Activated CD4-positive, alpha-beta T cell treated with anti-CD3 and anti-CD28 coated beads, Interleukin-2, amount 50 U/mL, for 1 hour (primary cell): ENCODE measurements at regions not wholly inside any gene's neighbourhood (a gene's known extent, or its start where the extent isn't known, plus 50 kb on each side); places are given as distances from the start of the nearest gene placed in this dataset.

Experiments used
- DNase-seq: peaks from one replicate; pipeline ENCODE4 v3.0.0-alpha.2; 2020

DNA sequence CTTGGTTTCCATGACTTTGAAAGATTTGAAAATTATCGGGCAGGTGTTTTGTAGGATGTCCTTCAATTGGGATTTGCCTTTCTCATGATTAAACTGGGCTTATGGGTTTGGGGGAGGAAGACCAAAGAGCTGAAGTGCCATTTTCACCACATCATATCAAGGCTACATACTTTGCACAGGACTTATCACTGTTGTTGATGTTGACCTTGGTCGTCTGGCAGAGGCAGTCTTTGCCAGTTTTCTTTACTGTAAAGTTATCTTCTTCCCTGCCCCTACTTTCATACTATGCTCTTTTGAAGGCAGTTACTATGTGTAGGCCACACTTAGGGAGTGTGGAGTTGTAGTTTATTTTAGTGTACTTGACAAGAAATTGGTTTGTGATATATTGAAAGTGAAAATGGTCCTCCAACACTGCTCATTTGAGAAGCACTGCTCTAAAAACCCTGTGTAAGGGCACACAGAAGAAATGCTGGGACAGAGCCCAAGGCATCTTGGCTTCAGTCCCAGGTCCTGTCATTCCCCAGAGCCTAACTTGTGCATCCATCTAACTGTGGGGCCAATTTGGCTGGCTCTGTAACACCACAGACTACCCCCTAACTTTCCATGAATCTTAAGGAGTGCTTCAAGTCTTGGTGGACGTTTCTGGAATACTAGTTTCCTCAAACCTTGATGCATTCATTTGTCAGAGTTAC lies 384.9 kb downstream of the KCNRG start:
- no peak for DNase-seq

DNA sequence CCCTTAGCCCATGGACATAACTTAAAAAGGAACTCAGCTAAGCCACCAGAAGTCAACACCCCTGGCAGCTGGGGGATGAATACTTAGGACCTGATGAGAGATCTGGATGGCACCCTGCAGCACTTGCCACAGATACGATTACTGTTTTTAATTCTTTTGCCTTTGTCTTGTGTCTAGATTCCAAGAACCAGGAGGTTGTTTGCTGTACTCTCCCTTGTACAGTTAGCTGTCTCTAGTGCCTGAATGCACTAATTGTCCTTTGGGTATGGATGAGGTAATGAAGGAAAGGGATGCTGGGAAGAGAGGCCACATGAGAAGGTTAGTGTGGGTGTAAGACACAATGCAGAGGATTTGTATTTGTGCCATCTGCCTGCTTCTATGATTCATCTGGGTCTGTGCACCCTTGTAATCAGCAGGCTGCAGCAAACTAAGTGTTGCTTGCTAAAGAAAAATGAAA lies 385.8 kb downstream of the KCNRG start:
- no peak for DNase-seq

DNA sequence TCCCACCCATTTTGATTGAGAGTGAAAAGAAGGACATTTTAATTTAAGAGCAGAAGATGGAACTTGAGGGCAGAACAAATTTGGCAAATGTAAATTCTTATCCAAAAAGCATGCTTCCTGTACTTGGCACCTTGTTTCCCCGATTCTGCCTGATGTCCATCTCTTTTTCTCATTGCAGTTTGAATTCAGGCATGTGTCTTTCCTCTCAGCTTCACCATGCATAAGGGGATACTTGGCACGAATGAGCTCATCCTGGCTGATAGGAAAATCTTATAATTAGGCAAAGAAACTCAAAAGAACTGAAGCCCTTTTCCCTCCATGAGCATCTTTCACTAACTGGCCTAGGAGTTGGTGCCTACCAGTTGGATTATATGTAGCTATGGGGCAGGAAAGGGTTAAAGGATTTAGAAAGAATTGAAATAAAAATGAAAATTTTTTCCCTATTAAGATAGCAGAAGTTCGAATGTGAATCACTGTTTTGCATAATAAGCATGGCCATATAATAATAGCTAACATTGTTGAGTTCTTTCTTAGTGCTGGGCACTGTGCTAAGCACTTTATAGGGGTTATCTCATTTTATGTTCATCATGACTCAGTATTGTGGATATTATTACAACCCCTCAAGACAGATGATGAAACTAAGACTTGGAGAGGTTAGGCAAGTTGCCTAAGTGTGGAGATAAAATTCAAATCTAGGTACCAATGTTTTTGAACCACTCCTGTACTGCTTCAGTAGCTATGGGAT lies 386.6 kb downstream of the KCNRG start:
- DNase-seq, result no peak

DNA sequence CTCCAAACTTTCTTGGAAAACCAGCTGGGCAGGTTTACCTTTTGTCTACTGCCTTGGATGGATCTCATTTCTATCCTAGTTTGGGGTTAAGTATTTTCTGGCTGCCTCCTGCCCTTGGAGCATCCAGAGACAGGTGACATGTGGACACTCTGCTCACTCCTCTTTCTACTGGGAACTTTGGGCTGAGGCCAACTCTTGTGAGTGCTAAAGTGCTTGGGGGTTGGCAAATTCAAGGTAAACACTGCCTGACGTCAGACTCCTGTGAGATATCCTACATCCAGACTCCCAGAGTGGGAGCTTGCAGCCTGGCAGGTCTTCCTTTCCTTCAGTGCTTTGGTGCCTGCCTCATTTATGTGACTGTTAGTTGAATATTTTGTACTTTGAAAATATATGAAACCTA lies 388.1 kb downstream of the KCNRG start:
- no peak for DNase-seq

DNA sequence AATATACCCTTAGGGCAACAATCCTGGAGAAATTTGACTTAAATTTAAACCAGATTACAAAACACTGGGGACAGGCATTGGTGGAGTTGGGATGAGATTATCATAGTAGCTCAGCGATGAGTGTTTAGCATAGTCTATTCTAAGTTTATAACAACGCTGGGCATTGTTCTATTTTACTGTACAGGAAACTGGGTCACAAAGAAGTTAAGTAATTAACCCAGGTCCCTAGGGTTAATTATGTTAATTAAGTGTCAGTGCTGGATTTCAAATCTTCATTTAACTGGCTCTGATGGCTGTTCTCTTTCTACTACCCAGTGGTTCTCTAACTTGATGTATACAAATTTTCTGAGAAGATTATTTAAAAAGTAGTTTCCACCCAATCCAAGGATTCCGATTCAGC lies 388.9 kb downstream of the KCNRG start:
- DNase-seq, result no peak

DNA sequence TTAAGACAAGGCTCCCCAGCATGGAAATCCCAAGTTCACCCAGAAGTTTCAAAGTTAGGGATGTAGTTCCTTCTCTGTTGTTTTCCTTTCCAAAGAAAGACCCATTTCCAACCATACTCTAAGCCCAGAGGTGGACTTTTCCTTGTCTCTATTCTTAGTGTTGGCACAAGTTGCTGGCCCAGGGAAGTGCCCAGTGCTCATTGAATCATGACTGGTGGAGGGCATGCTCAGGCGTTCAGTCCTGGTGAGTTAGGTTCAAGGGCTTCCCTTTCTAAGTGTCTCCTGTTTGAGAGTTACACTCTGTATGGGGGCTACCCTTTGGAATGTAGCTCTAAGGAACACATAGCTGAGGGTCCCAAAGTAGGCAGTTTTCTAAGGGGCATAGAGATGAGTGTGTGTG lies 389.5 kb downstream of the KCNRG start:
- DNase-seq, result no peak

DNA sequence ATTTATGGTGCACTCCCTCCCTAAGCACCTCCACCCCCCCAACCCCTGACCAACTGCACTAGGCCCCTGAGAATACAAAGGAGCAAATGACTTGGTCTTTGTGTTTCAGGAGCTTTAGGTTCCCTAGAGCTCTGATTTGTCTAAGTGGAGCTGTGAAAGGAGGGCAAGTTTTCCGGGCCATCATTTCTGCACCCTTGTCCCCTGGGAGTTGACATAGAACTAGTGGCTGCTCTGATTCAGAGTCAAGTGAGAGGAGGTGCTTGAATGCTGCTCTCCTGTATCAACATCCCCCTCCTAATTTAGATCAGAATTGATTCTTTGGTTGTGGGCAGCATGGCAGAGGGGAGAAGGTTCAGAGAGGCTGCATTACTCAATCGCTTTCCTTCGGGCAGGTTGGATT lies 391.6 kb downstream of the KCNRG start:
- DNase-seq, result no peak

DNA sequence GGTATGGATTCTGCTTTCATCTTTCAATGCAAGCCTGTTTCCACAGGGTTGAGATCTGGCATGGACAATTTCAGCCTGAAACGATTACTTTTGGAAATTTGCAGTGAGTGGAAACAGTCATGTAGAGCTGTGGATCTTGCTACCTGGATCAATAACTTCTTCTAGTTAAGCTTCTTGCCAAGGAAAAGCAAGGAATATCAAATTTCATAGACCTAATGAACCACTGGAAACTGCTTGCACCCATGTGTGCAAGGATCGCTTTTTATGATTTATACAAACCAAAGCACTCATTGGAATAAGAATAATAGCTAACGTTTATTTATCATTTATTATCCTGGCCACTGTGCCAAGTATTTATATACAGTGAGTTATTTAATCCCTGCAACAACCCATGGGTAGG lies 392.8 kb downstream of the KCNRG start:
- no peak for DNase-seq

DNA sequence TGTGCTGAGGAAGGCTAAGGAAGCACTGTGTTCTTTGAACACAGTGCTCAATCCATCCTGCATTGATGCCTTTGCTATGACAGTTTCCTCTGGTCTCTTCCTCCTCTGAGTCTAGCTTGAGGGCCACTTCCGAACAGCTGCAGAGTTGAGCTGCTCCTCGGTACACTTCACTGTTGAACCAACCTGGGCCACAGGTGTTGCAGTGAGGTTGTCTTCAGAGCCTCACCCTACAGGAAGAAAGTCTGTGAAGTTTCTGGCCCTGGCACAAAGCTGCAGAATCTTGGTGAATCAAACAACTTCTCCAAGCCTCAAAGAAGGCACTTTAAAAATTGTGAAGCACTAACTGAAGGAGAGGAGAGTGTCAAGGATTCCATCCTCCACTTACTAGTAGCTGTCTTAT lies 394.0 kb downstream of the KCNRG start:
- no peak for DNase-seq

DNA sequence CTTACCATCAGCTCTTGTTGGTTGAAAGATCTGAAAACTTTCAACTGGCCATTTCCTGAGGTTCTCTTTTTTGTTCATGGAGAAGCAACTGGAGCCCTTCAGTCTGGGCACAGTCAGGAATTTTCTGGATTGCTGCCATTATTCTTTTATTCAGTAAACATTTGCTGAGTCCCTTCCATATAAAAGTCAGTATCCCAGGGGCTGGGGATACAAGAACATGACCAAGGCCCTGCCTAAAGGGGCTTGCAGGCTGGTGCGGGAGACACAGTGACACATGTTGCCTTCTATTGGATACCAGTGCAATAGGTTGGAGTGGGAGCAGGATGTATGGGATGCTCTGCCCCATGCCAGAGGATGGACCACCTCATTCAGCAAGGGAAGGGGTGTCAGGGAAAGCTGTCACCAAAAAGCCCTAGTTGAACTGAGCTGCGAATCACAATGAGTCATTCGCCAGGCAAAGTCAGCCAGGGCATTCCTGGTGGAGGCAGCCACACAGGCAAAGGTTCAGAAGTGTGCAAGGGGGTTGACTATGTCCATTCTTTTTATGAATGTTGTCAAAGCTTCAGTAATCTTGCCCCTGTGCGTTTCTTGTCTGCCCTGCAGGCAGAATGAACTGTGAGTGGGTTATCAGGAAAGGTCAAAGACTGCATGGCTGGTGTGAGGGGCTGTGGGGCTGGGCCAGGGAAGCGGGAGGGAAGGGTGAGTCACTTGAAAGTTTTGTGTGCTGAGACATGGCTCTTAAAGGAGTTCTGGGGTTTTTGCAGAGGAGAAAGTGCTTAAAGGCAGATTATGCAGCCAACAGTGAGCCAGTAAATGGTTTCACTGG lies 395.9 kb downstream of the KCNRG start:
- no peak for DNase-seq

DNA sequence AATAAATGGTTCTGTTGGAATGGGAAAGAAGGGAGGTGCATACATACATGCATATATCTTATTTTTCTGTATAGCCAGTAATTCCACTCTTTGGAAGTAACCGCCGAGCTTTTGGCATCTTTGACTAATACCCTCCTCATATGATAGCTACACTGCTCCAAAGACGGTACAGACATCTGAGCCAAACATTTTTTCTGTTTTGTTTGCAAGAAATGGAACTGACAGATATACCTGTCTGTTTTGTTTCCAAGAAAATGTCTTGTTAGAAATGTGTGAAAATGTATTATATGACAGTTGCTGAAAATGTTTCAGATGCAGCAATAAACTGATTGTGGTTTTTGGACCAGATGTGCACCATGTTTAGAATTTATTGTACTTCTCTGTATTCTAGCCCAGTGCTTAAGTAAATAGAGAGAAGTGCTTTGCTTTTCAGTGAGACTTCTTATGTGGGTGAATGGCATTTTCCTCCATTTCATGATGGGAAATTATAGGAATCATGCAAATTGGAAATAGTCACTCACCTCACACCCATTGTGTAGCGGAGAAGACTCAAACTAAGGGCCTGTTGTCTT lies 396.9 kb downstream of the KCNRG start:
- no peak for DNase-seq

DNA sequence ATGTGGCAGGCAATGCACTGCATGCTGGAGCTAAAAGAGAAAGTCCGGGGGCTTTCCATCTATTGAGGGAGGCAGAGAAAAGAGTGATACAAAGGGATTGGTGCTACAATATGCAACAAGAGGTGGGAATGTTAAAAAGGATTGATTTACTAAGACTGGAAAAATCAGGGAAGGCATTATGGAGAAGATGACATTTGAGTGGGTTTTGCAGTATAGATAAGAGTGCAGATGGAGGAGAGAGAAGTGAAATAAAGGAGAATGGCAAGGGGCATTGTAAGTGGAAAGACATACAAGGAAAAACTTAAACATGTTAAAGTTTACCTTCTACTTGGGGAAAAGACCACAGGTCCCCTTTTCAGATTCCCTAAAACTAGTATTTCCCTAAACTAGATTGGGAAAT lies 399.4 kb downstream of the KCNRG start:
- DNase-seq, result no peak

DNA sequence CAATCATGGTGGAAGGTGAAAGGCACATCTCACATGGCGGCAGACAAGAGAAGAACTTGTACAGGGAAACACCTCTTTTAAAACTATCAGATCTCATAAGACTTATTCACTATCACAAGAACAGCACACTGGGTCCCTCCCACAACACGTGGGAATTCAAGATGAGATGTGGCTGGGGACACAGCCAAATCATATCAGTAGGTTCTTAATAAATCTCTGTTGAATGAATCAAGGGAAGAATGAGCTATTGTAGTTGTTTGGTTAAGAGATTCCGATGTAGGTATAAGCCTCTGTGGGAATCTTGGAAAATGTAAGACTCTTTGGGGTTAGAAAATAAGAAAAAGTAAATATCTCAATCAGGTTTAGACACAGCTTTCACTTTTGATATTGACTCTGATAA lies 400.2 kb downstream of the KCNRG start:
- no peak for DNase-seq

DNA sequence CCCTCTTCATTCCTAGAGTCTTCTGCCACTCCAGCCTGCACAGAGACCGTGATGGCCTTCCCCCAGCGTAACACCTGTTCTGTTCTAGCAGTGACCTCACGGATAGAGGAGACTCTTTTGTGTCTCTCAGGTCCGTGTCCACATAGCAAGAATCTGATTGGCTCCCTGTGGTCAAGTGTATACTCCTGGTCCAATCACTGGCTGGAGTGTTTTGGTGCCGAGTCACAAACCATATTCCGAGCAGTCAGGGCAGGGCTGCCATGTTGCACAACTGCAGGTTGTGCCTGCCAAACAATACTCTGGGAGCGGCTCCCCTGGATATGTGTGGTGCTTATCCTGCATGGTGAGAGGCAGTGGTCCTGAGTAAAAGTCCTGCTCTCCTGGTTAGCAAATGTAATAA lies 402.4 kb downstream of the KCNRG start:
- DNase-seq, result no peak

DNA sequence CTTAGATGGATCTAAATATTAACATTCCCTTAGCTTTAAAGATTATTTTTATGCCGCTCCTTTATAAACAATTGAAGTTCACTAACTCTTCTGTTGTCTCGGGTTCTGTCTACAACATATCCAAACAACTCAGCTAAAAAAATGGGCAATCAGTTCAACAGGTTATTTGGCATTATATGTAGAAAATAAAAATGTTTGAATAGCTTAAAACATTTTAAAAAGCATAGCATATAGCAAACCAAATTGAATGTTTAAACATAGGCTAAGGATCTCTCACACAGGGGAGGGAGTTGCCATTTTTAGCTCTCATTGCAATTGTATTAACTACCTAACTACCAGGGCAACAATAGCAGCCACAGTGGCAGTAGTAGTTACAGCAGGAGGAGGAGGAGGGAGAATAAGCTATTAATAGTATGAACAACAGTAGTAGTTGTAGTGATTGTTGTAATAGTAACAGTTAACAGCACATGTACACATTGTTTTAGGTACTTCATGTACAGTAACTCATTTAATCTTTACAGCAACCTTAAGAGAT lies 404.2 kb downstream of the KCNRG start:
- DNase-seq, result no peak

DNA sequence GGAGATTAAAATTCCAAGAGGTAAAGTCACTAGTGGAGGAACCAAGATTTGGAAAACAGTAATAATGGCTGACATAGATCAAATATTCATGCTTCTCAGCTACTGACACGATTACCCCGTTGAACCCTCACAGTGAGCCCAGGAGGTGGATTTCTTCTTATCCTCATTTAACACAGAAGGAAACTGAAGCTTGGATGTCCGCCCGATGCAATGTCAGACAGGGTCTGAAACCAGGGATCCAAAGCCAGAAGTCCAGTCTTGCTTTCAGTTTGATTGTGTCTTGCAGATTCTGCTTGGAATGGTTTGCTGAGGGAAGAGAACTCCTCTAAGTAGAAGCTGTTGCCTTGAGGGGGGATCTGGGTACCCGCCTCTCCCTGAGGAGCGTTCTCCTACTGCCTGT lies 404.7 kb downstream of the KCNRG start:
- no peak for DNase-seq

DNA sequence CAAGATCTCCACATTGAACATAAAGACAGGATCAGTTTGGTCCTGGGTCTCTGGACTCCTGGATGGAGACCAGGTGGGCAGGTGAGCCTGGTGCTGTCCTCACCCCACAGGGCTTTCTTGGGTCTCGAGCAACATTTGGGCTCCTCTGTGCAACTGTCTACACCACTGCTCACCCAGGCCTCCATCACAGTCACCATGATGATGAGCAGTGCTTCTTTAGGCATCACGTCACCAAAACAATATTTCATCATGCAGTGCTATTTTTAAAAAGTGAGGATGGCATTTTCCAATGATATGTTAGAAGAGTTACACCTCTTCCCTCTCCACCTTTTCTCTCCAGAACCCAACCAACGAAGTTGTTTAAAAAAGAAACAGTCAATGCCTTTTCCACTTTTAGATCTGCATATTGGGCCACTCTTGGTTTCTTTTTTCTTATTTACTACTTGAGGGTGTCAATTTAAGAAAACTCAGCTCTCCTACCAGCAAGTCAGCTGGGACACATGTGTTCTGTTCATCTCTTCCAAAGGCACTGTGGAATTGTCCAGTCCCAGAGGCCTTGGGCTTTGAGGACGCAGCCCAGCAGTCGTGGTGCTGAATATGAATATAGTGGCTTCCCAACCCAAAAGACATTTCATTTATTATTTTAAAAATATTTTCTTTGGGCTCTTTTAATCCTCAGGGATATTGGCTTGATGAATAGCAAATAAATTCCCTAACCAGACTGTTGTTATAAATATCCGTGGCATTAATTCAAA lies 405.7 kb downstream of the KCNRG start:
- DNase-seq, result no peak

DNA sequence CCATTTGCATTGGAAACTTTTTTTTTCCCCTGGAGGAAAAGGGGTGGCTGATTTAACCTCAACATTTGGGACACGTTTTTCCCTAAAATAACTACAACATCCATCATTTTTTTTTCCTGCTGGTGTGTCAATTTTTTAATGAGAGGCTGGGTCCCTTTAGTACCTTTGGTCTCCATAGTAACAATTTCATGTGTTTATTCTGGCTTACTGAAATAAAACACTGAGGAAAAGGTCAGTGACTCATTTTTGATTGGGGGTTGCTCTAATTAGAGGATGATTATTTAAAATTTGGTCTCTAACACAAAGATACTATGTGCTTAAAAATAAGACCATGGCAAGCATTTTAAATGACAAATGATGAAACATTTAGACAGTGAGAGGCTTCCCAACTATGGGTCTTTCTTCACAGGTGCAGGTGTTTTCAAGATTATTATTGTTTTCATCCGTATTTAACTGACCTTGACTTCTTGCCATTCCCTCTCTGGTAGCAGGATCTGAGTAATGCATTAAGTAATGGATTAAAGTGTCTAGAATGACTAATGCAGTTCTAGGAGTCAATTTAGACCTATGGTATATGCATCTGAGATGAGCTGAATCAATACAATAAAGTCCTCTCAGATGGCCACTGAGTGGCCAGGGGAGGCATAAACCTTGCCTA lies 406.4 kb downstream of the KCNRG start:
- DNase-seq, result no peak

DNA sequence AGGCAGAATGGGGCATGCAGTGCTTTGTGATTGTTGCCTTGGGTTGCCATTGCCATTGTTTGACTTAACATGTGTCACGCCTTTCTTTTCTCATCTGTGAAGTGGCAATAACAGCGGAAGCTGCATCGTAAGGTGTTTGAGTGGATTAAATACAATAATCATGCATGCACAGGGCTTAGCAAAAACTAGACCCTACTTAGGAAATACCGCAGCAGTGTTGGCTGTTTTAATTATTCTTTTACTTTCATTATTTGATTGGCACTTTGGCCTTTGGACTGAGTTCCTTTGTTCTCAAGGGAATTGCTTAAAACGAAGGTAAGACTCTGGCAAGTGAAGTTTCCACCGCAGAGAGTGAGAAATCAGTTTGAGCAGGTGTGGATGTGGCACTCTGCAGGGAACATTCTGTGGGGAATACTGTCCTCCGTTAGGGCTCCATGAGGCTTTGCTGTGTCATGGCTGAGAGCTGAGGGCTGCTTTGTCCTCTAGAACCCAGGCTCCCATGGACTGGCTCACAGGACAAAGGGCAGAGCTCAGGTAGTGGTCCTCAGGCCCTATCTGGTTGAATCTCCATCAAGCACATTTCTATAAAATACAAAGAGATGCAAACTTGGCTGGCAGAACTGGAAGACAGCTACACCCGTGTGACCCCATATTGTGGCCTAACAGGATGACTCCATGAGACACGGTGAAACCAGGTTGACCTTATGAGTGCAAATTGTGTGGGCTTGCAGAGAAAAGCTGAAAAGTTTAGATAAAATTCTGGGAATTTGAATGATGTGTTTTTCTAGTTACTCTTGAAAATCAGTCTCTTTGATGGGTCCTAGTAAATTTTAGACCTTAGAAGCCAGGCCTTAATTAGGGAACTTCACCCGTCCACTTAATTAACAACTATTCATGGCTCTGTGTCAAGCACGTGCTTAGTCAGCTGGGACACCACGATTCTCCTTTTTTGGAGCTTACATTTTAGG lies 407.2 kb downstream of the KCNRG start:
- no peak for DNase-seq

DNA sequence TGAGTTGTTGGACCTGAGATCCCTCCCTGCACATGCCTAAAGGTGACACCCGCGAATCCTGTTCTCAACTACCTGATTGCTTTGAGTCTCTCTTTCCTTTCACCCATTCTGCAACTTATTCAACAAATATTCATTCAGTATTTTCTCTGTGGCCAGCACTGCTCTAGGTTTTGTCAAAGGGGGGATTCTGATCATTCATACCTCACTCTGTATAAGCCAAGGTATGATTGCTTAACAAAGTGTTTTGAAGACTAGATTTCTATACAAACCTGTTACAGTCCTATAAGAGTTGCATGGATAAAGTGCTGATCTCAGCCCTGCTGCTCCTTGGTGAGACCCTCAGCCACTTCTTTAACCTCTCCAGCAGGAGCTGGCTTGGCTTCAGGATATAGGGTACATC lies 409.7 kb downstream of the KCNRG start:
- DNase-seq, result no peak

DNA sequence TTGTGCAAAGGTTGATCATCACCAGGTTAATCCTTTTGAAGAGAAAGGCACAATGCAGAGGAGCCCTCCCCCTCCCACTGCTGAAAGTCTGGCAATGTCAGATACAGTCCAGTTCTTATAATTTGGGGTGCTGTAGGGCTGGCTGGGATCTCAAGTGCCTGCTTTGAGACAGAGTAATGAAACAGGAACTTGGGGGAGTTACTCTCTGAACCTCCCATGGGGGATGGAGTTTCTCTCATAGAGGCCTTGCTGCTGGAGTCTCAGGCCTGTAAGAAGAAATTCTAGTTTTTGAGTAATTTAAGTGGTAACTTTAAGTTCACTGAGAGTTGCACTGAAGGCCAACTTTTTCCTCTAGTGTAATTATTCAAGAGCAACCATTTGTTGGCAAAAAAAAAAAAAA lies 410.5 kb downstream of the KCNRG start:
- no peak for DNase-seq
